Left lung (tissue), 4 donors: ENCODE measurements at regions not wholly inside any gene's neighbourhood (a gene's known extent, or its start where the extent isn't known, plus 50 kb on each side); places are given as distances from the start of the nearest gene placed in this dataset.

Source experiments
- ATAC-seq: fragments of 200-7000 bp; cut with Tn5 transposase; one replicate; pipeline ENCODE4 v1.9.1; 2020; ENCODE audit warnings: moderate library complexity
- DNase-seq, 4 donors: peaks; one replicate each; pipeline ENCODE4 v3.0.0-alpha.2; 2013 to 2020
- H3K27ac ChIP-seq, 2 donors: fragments of 200-600 bp; sonication (generic) in 1 of 2; one replicate each; pipeline versions ENCODE4 v1.5.0 to v1.8.0; 2020 to 2021
- H3K27me3 ChIP-seq, 2 donors: fragments of 200-600 bp; sonication (generic) in 1 of 2; one replicate each; pipeline versions ENCODE4 v1.5.0 to v1.8.0; 2020 to 2021
- H3K36me3 ChIP-seq, 2 donors: fragments of 200-600 bp; sonication (generic) in 1 of 2; one replicate each; pipeline versions ENCODE4 v1.5.0 to v1.8.0; 2020 to 2021
- H3K4me1 ChIP-seq, 2 donors: fragments of 200-600 bp; one replicate each; pipeline ENCODE4 v1.8.0; 2021
- H3K4me3 ChIP-seq, 2 donors: fragments of 200-600 bp; sonication (generic) in 1 of 2; one replicate each; pipeline versions ENCODE4 v1.5.0 to v1.8.0; 2020 to 2021; ENCODE audit warnings: mild to moderate bottlenecking in 1 of 2
- H3K9me3 ChIP-seq, 2 donors: fragments of 200-600 bp; sonication (generic) in 1 of 2; one replicate each; pipeline versions ENCODE4 v1.5.0 to v1.8.0; 2020 to 2021
- CTCF ChIP-seq, 2 donors: fragments of 200-600 bp; sonication (generic) in 1 of 2; IDR thresholded peaks; one replicate each; pipeline versions ENCODE4 v1.5.0 to v1.8.0; 2021; ENCODE audit warnings: antibody characterized with exemption in 2 of 2
- intact Hi-C, 2 donors: fragments of 100-400 bp; cut with DNase I; formaldehyde crosslinking; loops; one replicate each; pipeline versions ENCODE4 v1.11.2 to v1.14.2; 2022
- donor health status: DM: no; HTN: yes; CAD: no.
- donor health status: DM: no; HTN: no; CAD: no.

GRCh38 chr3:159148466-159148865 lies 346.6 kb downstream of the MFSD1 start:
- no peaks in the 10 kb centered on the region for H3K36me3 ChIP-seq
- no peaks in the 10 kb centered on the region for H3K4me1 ChIP-seq
- no peak overlapping the region for H3K27ac ChIP-seq
- intact Hi-C loops, result no loop called here
- ATAC-seq (no peak), DNase-seq (no peak)
- H3K9me3 ChIP-seq, result no peaks in the 10 kb centered on the region
- H3K4me3 ChIP-seq, result no peak overlapping the region
- H3K27me3 ChIP-seq, result no peaks in the 10 kb centered on the region
- TF ChIP-seq CTCF (IDR thresholded peaks at IDR 0.05), result no peak

- intact Hi-C loops, result no loop called here
- no peak for TF ChIP-seq CTCF (IDR thresholded peaks at IDR 0.05)
- no peak for ATAC-seq
- no peak for DNase-seq
- Histone ChIP-seq H3K9me3 (no peaks in the 10 kb centered on the region), H3K27ac (no peak overlapping the region), H3K4me3 (no peak overlapping the region), H3K36me3 (no peaks in the 10 kb centered on the region), H3K27me3 (no peaks in the 10 kb centered on the region), H3K4me1 (no peaks in the 10 kb centered on the region)
These were observed 347.3 kb downstream of the MFSD1 start for GRCh38 chr3:159149131-159149530.

DNA sequence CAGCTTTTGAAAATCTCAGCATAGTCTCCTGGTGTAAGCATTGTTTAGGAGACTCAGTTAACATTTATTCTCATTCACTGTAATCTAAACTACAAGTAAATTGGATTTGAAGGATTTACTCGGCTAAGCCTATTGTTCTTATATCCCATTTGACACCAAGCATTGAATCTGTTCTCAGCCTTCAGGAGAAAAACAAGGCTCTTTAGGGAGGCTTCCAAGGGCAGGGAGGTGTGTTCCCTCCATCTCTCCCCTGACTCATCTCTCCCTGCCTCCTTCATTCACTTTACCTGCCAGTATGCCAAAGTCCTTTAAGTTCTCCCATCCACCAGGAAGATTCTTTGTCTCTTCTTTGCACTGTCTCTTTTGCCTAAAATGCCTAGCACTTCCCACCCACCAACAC lies 347.8 kb downstream of the MFSD1 start:
- ATAC-seq (no peak), DNase-seq (no peak)
- no peaks in the 10 kb centered on the region for H3K4me1 ChIP-seq
- H3K27ac ChIP-seq, result no peak overlapping the region
- H3K36me3 ChIP-seq, result no peaks in the 10 kb centered on the region
- no peaks in the 10 kb centered on the region for H3K9me3 ChIP-seq
- no peaks in the 10 kb centered on the region for H3K27me3 ChIP-seq
- TF ChIP-seq CTCF (IDR thresholded peaks at IDR 0.05), result no peak
- H3K4me3 ChIP-seq, result no peak overlapping the region
- intact Hi-C loops, result no loop called here

GRCh38 chr3:159150180-159150579 lies 348.3 kb downstream of the MFSD1 start:
- DNase-seq, result no peak
- Histone ChIP-seq H3K36me3 (no peaks in the 10 kb centered on the region), H3K9me3 (no peaks in the 10 kb centered on the region), H3K27me3 (no peaks in the 10 kb centered on the region), H3K27ac (no peak overlapping the region), H3K4me3 (no peak overlapping the region), H3K4me1 (no peaks in the 10 kb centered on the region)
- intact Hi-C loops, result no loop called here
- ATAC-seq, result no peak
- TF ChIP-seq CTCF (IDR thresholded peaks at IDR 0.05), result no peak

DNA sequence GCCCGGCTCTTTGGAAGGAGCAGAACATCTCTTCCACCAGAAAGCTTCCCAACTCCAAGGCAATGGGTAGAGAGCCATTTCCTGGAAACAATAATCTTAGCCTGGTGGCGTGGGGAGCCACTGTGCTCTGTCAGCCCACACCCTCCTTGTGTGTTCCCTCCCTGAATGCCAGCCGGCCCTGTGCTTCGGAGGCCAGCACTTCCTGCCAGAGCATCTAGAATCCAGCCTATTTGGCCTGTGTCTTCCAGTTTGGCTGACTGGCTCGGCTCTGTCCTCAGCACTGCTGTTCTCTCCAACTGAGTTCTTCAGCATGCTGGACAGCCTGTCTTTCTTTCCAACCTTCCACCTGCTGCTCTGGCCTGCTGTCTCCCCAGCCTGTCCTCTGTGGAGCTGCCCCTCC lies 349.3 kb downstream of the MFSD1 start:
- peak in 1 of 4 donors; percentile 40 for DNase-seq
- Histone ChIP-seq H3K4me1 (no peaks in the 10 kb centered on the region), H3K27me3 (no peaks in the 10 kb centered on the region), H3K27ac (no peak overlapping the region), H3K4me3 (no peak overlapping the region), H3K9me3 (no peaks in the 10 kb centered on the region), H3K36me3 (no peaks in the 10 kb centered on the region)
- TF ChIP-seq CTCF (IDR thresholded peaks at IDR 0.05), result no peak
- intact Hi-C loops, result no loop called here
- no peak for ATAC-seq
